ENCODE measurements at regions not wholly inside any gene's neighbourhood (a gene's known extent, or its start where the extent isn't known, plus 50 kb on each side); places are given as distances from the start of the nearest gene placed in this dataset.

DNA sequence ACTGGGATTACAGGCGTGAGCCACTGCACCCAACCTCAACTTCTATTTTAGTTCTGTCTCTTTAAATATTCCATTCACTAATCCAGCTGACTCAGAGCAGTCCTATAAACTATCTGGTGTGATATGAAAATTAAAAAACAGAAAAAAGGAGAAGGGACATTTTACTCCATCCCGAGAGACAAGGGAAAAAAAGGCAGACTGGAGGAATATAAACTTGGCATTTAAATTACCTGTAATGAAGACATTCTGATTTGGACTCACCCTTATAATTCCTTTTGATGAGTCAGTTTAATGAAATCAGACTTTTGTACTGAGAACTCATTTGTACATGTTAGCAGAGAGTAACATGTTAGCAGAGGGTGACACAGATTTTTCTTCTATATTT lies 74.8 kb upstream of the RIOK3 start:
- no peak for TF ChIP-seq POLR2A (IDR thresholded peaks at IDR 0.05; ENCODE audit: low read depth)
- TF ChIP-seq, protein P1, sequence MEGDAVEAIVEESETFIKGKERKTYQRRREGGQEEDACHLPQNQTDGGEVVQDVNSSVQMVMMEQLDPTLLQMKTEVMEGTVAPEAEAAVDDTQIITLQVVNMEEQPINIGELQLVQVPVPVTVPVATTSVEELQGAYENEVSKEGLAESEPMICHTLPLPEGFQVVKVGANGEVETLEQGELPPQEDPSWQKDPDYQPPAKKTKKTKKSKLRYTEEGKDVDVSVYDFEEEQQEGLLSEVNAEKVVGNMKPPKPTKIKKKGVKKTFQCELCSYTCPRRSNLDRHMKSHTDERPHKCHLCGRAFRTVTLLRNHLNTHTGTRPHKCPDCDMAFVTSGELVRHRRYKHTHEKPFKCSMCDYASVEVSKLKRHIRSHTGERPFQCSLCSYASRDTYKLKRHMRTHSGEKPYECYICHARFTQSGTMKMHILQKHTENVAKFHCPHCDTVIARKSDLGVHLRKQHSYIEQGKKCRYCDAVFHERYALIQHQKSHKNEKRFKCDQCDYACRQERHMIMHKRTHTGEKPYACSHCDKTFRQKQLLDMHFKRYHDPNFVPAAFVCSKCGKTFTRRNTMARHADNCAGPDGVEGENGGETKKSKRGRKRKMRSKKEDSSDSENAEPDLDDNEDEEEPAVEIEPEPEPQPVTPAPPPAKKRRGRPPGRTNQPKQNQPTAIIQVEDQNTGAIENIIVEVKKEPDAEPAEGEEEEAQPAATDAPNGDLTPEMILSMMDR (IDR thresholded peaks at IDR 0.05): no peak
- TF ChIP-seq POLR2AphosphoS5 (IDR thresholded peaks at IDR 0.05): no peak
- no peak for TF ChIP-seq EP300 (IDR thresholded peaks at IDR 0.05)
